Activated CD4-positive, alpha-beta T cell treated with anti-CD3 and anti-CD28 coated beads for 36 hours (primary cell): ENCODE measurements at regions not wholly inside any gene's neighbourhood (a gene's known extent, or its start where the extent isn't known, plus 50 kb on each side); places are given as distances from the start of the nearest gene placed in this dataset.

Experiments
- ATAC-seq: fragments of 200-7000 bp; cut with Tn5 transposase; one replicate; pipeline ENCODE4 v1.10.0; 2021; ENCODE audit warnings: mild to moderate bottlenecking, moderate library complexity
- CTCF ChIA-PET: fragments of 350-600 bp; sonication (Branson Sonifier 250); formaldehyde crosslinking; loops from one replicate; lab custom pipeline; 2021; ENCODE audit warnings: antibody characterized with exemption; lab: Charles Lee
- POLR2A ChIA-PET: fragments of 350-600 bp; sonication (Branson Sonifier 250); formaldehyde crosslinking; loops from one replicate; lab custom pipeline; 2021; ENCODE audit warnings: antibody characterized with exemption, inconsistent platforms; lab: Charles Lee
- DNase-seq: peaks from one replicate; pipeline ENCODE4 v3.0.0-alpha.2; 2020
- H3K27ac Mint-ChIP-seq: one replicate; pipeline ENCODE4 v1.8.0; 2021; ENCODE audit warnings: mixed read lengths
- H3K27me3 Mint-ChIP-seq: one replicate; pipeline ENCODE4 v1.8.0; 2021; ENCODE audit warnings: mixed read lengths
- H3K36me3 Mint-ChIP-seq: one replicate; pipeline ENCODE4 v1.8.0; 2021; ENCODE audit warnings: low read depth, mixed read lengths
- H3K4me1 Mint-ChIP-seq: one replicate; pipeline ENCODE4 v1.8.0; 2021; ENCODE audit warnings: mixed read lengths
- H3K4me3 Mint-ChIP-seq: one replicate; pipeline ENCODE4 v1.8.0; 2021; ENCODE audit warnings: mild to moderate bottlenecking, moderate library complexity, mixed read lengths
- H3K9me3 Mint-ChIP-seq: one replicate; pipeline ENCODE4 v1.8.0; 2021; ENCODE audit warnings: low read depth, mixed read lengths
- intact Hi-C, 2 experiments: fragments of 100-400 bp; cut with DNase I in 1 of 2; cut with micrococcal nuclease in 1 of 2; formaldehyde crosslinking; loops; one replicate each; pipeline versions ENCODE4 v1.14.2 to v1.15.1; 2022 to 2024; cut with DNase I, micrococcal nuclease

- Mint-ChIP-seq H3K4me3 (no peak overlapping the region), H3K9me3 (no peaks in the 10 kb centered on the region), H3K27ac (no peak overlapping the region), H3K4me1 (no peaks in the 10 kb centered on the region), H3K27me3 (peaks cover 8% of the 10 kb centered on the region), H3K36me3 (no peaks in the 10 kb centered on the region)
- ChIA-PET POLR2A (no interaction called here), CTCF (no interaction called here)
- DNase-seq (no peak), ATAC-seq (no peak)
- intact Hi-C loops, result no loop called here
These were observed 943.3 kb downstream of the BRD1 start for GRCh38 chr22:48884324-48884723.

- CTCF ChIA-PET, result no interaction called here
These were observed 944.3 kb downstream of the BRD1 start for GRCh38 chr22:48883211-48883960.

GRCh38 chr22:48882636-48883200, 945.0 kb downstream of the BRD1 start:
- ATAC-seq (no peak), DNase-seq (no peak)
- ChIA-PET CTCF (no interaction called here), POLR2A (no interaction called here)
- Mint-ChIP-seq H3K36me3 (no peaks in the 10 kb centered on the region), H3K4me1 (no peaks in the 10 kb centered on the region), H3K27me3 (peaks cover 4% of the 10 kb centered on the region), H3K9me3 (no peaks in the 10 kb centered on the region), H3K27ac (no peak overlapping the region), H3K4me3 (no peak overlapping the region)
- intact Hi-C loops, result no loop called here

More at GRCh38 chr22:48883211-48883960, 944.3 kb downstream of the BRD1 start:
- no peak for ATAC-seq
- no peaks in the 10 kb centered on the region for H3K9me3 Mint-ChIP-seq
- intact Hi-C loops, result no loop called here
- no peak overlapping the region for H3K4me3 Mint-ChIP-seq
- H3K4me1 Mint-ChIP-seq, result no peaks in the 10 kb centered on the region
- POLR2A ChIA-PET, result no interaction called here
- peaks cover 4% of the 10 kb centered on the region for H3K27me3 Mint-ChIP-seq
- no peaks in the 10 kb centered on the region for H3K36me3 Mint-ChIP-seq
- DNase-seq, result no peak
- H3K27ac Mint-ChIP-seq, result no peak overlapping the region

- ATAC-seq (no peak), DNase-seq (no peak)
- Mint-ChIP-seq H3K27ac (no peak overlapping the region), H3K4me3 (no peak overlapping the region), H3K9me3 (no peaks in the 10 kb centered on the region), H3K27me3 (peaks cover 8% of the 10 kb centered on the region), H3K4me1 (no peaks in the 10 kb centered on the region), H3K36me3 (no peaks in the 10 kb centered on the region)
- intact Hi-C loops, result no loop called here
- POLR2A ChIA-PET, result no interaction called here
- CTCF ChIA-PET, result no interaction called here
These were observed 946.2 kb downstream of the BRD1 start for GRCh38 chr22:48881326-48881980.

GRCh38 chr22:48880749-48881148, 946.9 kb downstream of the BRD1 start:
- H3K27me3 Mint-ChIP-seq, result peaks cover 11% of the 10 kb centered on the region
- CTCF ChIA-PET, result no interaction called here
- no peaks in the 10 kb centered on the region for H3K36me3 Mint-ChIP-seq
- DNase-seq (no peak), ATAC-seq (no peak)
- H3K4me3 Mint-ChIP-seq, result no peak overlapping the region
- intact Hi-C loops, result no loop called here
- H3K27ac Mint-ChIP-seq, result no peak overlapping the region
- no peaks in the 10 kb centered on the region for H3K9me3 Mint-ChIP-seq
- POLR2A ChIA-PET, result no interaction called here
- H3K4me1 Mint-ChIP-seq, result no peaks in the 10 kb centered on the region

GRCh38 chr22:48876951-48877350, 950.7 kb downstream of the BRD1 start:
- CTCF ChIA-PET, result no interaction called here
- peaks cover 17% of the 10 kb centered on the region for H3K27me3 Mint-ChIP-seq
- POLR2A ChIA-PET, result no interaction called here
- no peak overlapping the region for H3K4me3 Mint-ChIP-seq
- ATAC-seq (no peak), DNase-seq (no peak)
- intact Hi-C loops, result no loop called here
- H3K27ac Mint-ChIP-seq, result no peak overlapping the region
- no peaks in the 10 kb centered on the region for H3K9me3 Mint-ChIP-seq
- H3K4me1 Mint-ChIP-seq, result no peaks in the 10 kb centered on the region
- no peaks in the 10 kb centered on the region for H3K36me3 Mint-ChIP-seq

GRCh38 chr22:48874956-48875355, 952.7 kb downstream of the BRD1 start:
- intact Hi-C loops, result no loop called here
- Mint-ChIP-seq H3K27me3 (peaks cover 17% of the 10 kb centered on the region), H3K36me3 (no peaks in the 10 kb centered on the region), H3K4me3 (no peak overlapping the region), H3K9me3 (no peaks in the 10 kb centered on the region), H3K4me1 (no peaks in the 10 kb centered on the region), H3K27ac (no peak overlapping the region)
- ATAC-seq, result no peak
- ChIA-PET CTCF (interaction anchor here (0.6 kb wide), 1 partner anchor 51 kb away, joined by 3 read pairs; no protein-coding TSS in a partner anchor), POLR2A (no interaction called here)
- DNase-seq, result no peak

- no peak for ATAC-seq
- H3K4me1 Mint-ChIP-seq, result no peaks in the 10 kb centered on the region
- POLR2A ChIA-PET, result no interaction called here
These were observed 954.5 kb downstream of the BRD1 start for GRCh38 chr22:48873191-48873520.

GRCh38 chr22:48872271-48873190, 955.1 kb downstream of the BRD1 start:
- ATAC-seq (no peak), DNase-seq (no peak)
- intact Hi-C loops, result no loop called here
- no peaks in the 10 kb centered on the region for H3K36me3 Mint-ChIP-seq
- H3K4me3 Mint-ChIP-seq, result no peak overlapping the region
- H3K9me3 Mint-ChIP-seq, result no peaks in the 10 kb centered on the region
- peaks cover 18% of the 10 kb centered on the region for H3K27me3 Mint-ChIP-seq
- no peak overlapping the region for H3K27ac Mint-ChIP-seq
- POLR2A ChIA-PET, result no interaction called here
- H3K4me1 Mint-ChIP-seq, result no peaks in the 10 kb centered on the region
- CTCF ChIA-PET, result no interaction called here

More at GRCh38 chr22:48873191-48873520, 954.5 kb downstream of the BRD1 start:
- Mint-ChIP-seq H3K27ac (no peak overlapping the region), H3K27me3 (peaks cover 15% of the 10 kb centered on the region), H3K36me3 (no peaks in the 10 kb centered on the region), H3K4me3 (no peak overlapping the region), H3K9me3 (no peaks in the 10 kb centered on the region)
- intact Hi-C loops, result no loop called here
- CTCF ChIA-PET, result no interaction called here
- DNase-seq, result no peak

GRCh38 chr22:48871176-48871840, 956.4 kb downstream of the BRD1 start:
- Mint-ChIP-seq H3K9me3 (no peaks in the 10 kb centered on the region), H3K27me3 (peaks cover 17% of the 10 kb centered on the region), H3K4me1 (no peaks in the 10 kb centered on the region), H3K27ac (no peak overlapping the region), H3K4me3 (no peak overlapping the region), H3K36me3 (no peaks in the 10 kb centered on the region)
- CTCF ChIA-PET, result no interaction called here
- POLR2A ChIA-PET, result interaction anchor here (0.6 kb wide), 1 partner anchor 21 kb away, joined by 3 read pairs; no protein-coding TSS in a partner anchor
- no peak for DNase-seq
- ATAC-seq, result no peak
- intact Hi-C loops, result no loop called here

GRCh38 chr22:48870436-48870835, 957.2 kb downstream of the BRD1 start:
- Mint-ChIP-seq H3K4me3 (no peak overlapping the region), H3K4me1 (no peaks in the 10 kb centered on the region), H3K9me3 (no peaks in the 10 kb centered on the region), H3K27ac (no peak overlapping the region), H3K36me3 (no peaks in the 10 kb centered on the region), H3K27me3 (peaks cover 16% of the 10 kb centered on the region)
- ChIA-PET POLR2A (no interaction called here), CTCF (interaction anchor here (0.7 kb wide), 1 partner anchor 256 kb away, joined by 3 read pairs; no protein-coding TSS in a partner anchor)
- ATAC-seq, result no peak
- DNase-seq, result no peak
- intact Hi-C loops, result no loop called here
